ENCODE measurements at regions not wholly inside any gene's neighbourhood (a gene's known extent, or its start where the extent isn't known, plus 50 kb on each side); places are given as distances from the start of the nearest gene placed in this dataset.

- no peak for TF ChIP-seq CTCF (IDR thresholded peaks at IDR 0.05; ENCODE audit: low read depth, low read length)
- no peak overlapping the region for H3K4me3 ChIP-seq (ENCODE audit: low read depth, low read length)
These were observed 68.1 kb upstream of the TMEM132E start for GRCh38 chr17:34511265-34511664.

DNA sequence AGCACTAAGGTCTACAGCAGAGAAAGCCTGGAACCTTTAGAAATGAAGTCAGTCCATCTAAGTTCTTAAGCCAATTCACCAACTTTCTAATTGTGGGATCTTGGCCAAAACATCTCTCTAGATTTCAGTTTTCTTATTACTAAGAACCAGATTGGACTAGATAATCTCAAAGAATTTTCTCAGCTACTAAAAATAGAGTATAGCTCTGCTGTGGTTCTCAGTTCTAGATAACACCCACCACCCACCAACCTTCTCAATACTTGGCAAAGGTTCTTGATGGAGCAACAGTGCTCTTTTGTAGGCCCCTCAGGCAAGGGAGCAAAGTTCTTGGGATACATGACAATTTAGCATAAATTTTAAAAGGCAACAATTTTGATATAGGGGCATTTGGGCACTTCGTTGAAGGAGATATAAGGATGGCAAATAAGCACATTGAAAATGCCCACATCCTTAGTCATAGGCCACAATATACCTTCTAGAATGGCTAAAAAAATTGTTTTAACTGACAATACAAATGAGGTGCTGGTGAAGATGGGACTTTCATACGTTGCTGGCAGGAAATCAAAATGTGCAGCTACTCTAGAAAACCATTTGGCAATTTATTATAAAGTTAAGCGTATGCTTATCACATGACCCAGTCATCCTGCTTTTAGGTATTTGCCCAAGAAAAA, 74.4 kb upstream of the TMEM132E start:
- TF ChIP-seq CTCF (IDR thresholded peaks at IDR 0.05; ENCODE audit: low read depth, low read length): no peak
- H3K4me3 ChIP-seq (ENCODE audit: low read depth, low read length): no peak overlapping the region

DNA sequence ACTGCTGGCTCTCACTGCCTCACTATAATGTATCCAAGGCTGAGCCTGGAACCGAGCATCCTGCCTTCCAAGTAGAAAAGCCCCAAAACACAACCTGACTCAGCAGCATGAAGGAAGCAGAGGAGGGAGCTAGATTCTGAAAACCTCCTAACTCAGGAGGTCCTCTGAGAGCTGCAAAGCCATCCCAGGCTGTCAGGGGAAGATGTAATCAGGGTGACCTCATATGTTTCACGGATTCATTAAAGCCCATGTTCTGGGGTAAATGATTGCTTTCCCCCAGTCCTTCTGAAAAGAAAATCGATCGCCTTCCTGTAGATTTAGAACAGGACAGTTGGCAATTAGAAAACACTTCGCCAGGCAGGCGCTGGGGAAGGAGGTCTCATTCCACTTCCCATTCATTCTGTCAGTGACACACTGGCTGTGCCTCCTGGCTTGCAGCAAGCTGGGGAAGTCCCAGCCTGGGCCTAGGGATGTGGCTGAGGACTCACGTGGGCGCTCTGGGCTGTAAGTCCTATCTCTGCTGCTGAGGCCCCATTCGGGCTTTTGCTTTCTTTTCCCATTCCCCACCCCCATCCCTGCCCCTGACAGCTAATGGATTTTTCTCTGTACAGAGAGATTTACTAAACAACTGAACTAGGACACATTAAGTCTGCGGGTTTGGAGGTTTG, 75.7 kb upstream of the TMEM132E start:
- TF ChIP-seq CTCF (IDR thresholded peaks at IDR 0.05; ENCODE audit: low read depth, low read length): no peak
- no peak overlapping the region for H3K4me3 ChIP-seq (ENCODE audit: low read depth, low read length)

GRCh38 chr17:34502426-34502825, 77.0 kb upstream of the TMEM132E start:
- TF ChIP-seq CTCF (IDR thresholded peaks at IDR 0.05; ENCODE audit: low read depth, low read length): no peak
- no peak overlapping the region for H3K4me3 ChIP-seq (ENCODE audit: low read depth, low read length)

GRCh38 chr17:34499576-34499975, 79.8 kb upstream of the TMEM132E start:
- H3K4me3 ChIP-seq (ENCODE audit: low read depth, low read length): no peak overlapping the region
- TF ChIP-seq CTCF (IDR thresholded peaks at IDR 0.05; ENCODE audit: low read depth, low read length): no peak

GRCh38 chr17:34493917-34494316, 85.5 kb upstream of the TMEM132E start:
- TF ChIP-seq CTCF (IDR thresholded peaks at IDR 0.05; ENCODE audit: low read depth, low read length): no peak
- no peak overlapping the region for H3K4me3 ChIP-seq (ENCODE audit: low read depth, low read length)

- TF ChIP-seq CTCF (IDR thresholded peaks at IDR 0.05; ENCODE audit: low read depth, low read length): no peak
These were observed 91.8 kb upstream of the TMEM132E start for GRCh38 chr17:34487626-34488025.

More at GRCh38 chr17:34487626-34488025, 91.8 kb upstream of the TMEM132E start:
- no peak overlapping the region for H3K4me3 ChIP-seq (ENCODE audit: low read depth, low read length)

All from WI38 (cell line).